Prostate gland (tissue), 2 donors: ENCODE measurements at regions not wholly inside any gene's neighbourhood (a gene's known extent, or its start where the extent isn't known, plus 50 kb on each side); places are given as distances from the start of the nearest gene placed in this dataset.

Experiments
- DNase-seq: peaks from one replicate; pipeline ENCODE4 v3.0.0-alpha.2; 2019; ENCODE audit warnings: low spot score
- H3K27ac ChIP-seq, 2 donors: fragments of 200-600 bp; sonication (generic); 2 replicates each; pipeline ENCODE4 v1.5.1; 2017 to 2019
- H3K27me3 ChIP-seq: fragments of 200-600 bp; sonication (generic); replicated peaks from 2 replicates; pipeline ENCODE4 v1.5.1; 2019; ENCODE audit not compliant: insufficient read depth
- H3K36me3 ChIP-seq, 2 donors: fragments of 200-600 bp; sonication (generic); 1 replicate in 1 of 2; 2 replicates in 1 of 2; pipeline versions ENCODE4 v1.5.1 to v1.8.1; 2017 to 2019
- H3K4me1 ChIP-seq: fragments of 200-600 bp; sonication (generic); replicated peaks from 2 replicates; pipeline ENCODE4 v1.5.1; 2019
- H3K4me3 ChIP-seq, 2 donors: fragments of 200-600 bp; sonication (generic); 2 replicates each; pipeline ENCODE4 v1.5.1; 2017 to 2019
- H3K9me3 ChIP-seq: fragments of 200-600 bp; sonication (generic); 2 replicates; pipeline ENCODE4 v1.5.1; 2017
- CTCF ChIP-seq, 4 experiments: fragments of 200-600 bp in 2 of 4; fragments of 450-650 bp in 2 of 4; sonication (generic) in 2 of 4; IDR thresholded peaks; 1 replicate in 3 of 4; 2 replicates in 1 of 4; pipeline ENCODE4 v1.5.1; 2016 to 2019; ENCODE audit warnings: antibody characterized with exemption in 4 of 4, mild to moderate bottlenecking in 2 of 4, moderate library complexity in 2 of 4
- POLR2A ChIP-seq: fragments of 450-650 bp; IDR thresholded peaks from one replicate; pipeline ENCODE4 v1.6.1; 2016; ENCODE audit warnings: antibody characterized with exemption, mild to moderate bottlenecking
- POLR2AphosphoS5 ChIP-seq: sonication (generic); formaldehyde crosslinking; IDR thresholded peaks from one replicate; pipeline ENCODE4 v1.6.1; 2017; ENCODE audit warnings: antibody characterized with exemption
- WGBS: methylation state at CpG from one replicate; pipeline ENCODE4 v1.1.5; 2018; 5-methylcytosine and 5-hydroxymethylcytosine counted together
- intact Hi-C: fragments of 100-400 bp; cut with DNase I; formaldehyde crosslinking; loops from one replicate; pipeline ENCODE4 v1.14.2; 2022

DNA sequence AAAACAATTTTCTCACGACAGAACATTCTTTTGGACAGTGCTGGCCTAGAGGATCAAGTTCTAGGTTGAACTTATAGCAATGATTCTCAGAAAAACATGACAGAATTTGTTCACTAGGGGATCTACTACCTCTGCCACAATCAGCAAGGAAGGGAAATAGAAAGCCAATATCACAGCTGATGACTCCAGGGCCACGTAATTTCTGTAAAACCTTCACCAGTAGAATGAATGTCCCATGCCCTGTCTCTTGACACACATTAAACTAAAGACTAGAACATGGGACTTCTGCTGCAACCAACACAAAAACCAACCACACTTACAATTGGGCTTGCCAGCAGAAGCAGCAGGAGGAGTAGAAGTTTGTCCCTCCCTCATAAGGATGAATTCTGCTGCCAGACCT is 86.0 kb upstream of the NPFFR2 start:
- Histone ChIP-seq H3K9me3 (no peaks in the 10 kb centered on the region), H3K27me3 (no peaks in the 10 kb centered on the region), H3K27ac (no peak overlapping the region), H3K4me3 (no peak overlapping the region), H3K4me1 (no peaks in the 10 kb centered on the region), H3K36me3 (no peaks in the 10 kb centered on the region)
- no peak for DNase-seq
- no peak for TF ChIP-seq CTCF (IDR thresholded peaks at IDR 0.05)
- TF ChIP-seq POLR2AphosphoS5: no peak
- no peak for TF ChIP-seq POLR2A
- intact Hi-C loops: no loop called here
- 67% methylated on average over 2 of the region's 2 CpGs for whole genome bisulfite sequencing

- TF ChIP-seq CTCF (IDR thresholded peaks at IDR 0.05): no peak
- no peak for TF ChIP-seq POLR2AphosphoS5
- no peak for TF ChIP-seq POLR2A
Measured at GRCh38 chr4:71958978-71959377, 72.8 kb upstream of the NPFFR2 start.

DNA sequence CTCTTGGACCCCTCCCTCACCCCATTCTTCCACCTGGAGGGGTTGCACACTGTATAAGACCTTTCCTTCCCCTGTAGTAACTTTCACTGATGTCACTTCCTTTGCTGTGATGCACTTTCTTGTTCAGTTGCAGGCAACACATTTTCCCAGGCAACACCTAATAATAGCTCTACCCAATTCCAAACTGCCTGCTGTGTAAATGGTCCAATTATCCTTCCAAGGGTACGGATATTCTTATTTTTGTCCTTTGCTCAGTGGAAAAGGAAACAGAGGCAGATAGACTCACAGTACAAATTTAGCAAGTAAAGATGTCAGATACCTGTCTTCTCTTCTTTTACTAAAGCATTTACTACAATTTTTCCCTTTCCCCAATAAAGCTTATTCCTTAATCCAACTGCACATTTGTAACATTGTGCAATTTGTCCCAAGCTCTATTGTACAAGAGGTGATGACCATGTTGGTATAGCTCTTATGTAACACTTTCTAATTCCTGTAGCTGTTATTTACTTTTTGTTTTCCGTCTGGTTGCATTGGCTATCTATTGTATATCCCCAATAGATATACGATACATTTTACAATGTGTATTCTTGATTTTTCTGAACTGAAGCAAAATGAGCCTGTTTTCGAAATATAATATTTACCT is 69.1 kb upstream of the NPFFR2 start:
- DNase-seq: no peak
- no peaks in the 10 kb centered on the region for H3K27me3 ChIP-seq
- H3K27ac ChIP-seq: no peak overlapping the region
- intact Hi-C loops: no loop called here
- H3K36me3 ChIP-seq: no peaks in the 10 kb centered on the region
- H3K4me3 ChIP-seq: no peak overlapping the region
- no peaks in the 10 kb centered on the region for H3K9me3 ChIP-seq
- H3K4me1 ChIP-seq: no peaks in the 10 kb centered on the region
- WGBS: 87% methylated on average over 4 of the region's 4 CpGs
- TF ChIP-seq CTCF (IDR thresholded peaks at IDR 0.05) (no peak), POLR2AphosphoS5 (no peak), POLR2A (no peak)

More at GRCh38 chr4:71958978-71959377, 72.8 kb upstream of the NPFFR2 start:
- H3K9me3 ChIP-seq: no peaks in the 10 kb centered on the region
- no peak overlapping the region for H3K27ac ChIP-seq
- H3K27me3 ChIP-seq: no peaks in the 10 kb centered on the region
- intact Hi-C loops: no loop called here
- WGBS: 72% methylated on average over 2 of the region's 2 CpGs
- no peak overlapping the region for H3K4me3 ChIP-seq
- no peaks in the 10 kb centered on the region for H3K4me1 ChIP-seq
- H3K36me3 ChIP-seq: no peaks in the 10 kb centered on the region
- no peak for DNase-seq

- Histone ChIP-seq H3K27me3 (no peaks in the 10 kb centered on the region), H3K4me1 (no peaks in the 10 kb centered on the region), H3K4me3 (no peak overlapping the region), H3K9me3 (no peaks in the 10 kb centered on the region), H3K27ac (no peak overlapping the region), H3K36me3 (no peaks in the 10 kb centered on the region)
- 62% methylated on average over 4 of the region's 4 CpGs for WGBS
- DNase-seq: no peak
- intact Hi-C loops: no loop called here
- TF ChIP-seq POLR2AphosphoS5: no peak
Measured at GRCh38 chr4:71974681-71975080, 57.1 kb upstream of the NPFFR2 start.

DNA sequence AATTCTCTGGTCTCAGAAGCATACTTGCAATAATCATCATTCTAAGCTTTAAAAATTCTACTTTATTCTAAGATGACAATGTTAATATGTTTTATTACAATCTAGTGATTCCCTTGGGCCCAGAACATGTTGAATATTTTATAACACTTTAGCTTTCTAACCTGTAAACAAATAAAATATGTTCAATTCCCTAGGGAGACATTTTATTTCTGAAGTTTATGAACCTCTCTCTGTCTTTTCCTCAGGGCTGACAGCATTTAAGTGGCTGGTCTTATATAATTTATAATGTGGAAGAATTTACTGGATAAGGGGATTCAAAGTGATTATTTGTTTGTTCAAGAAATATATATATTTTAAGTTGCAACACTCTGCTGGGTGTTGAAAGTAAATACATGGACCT is 55.3 kb upstream of the NPFFR2 start:
- intact Hi-C loops: no loop called here

More for the DNA sequence above, 55.3 kb upstream of the NPFFR2 start:
- H3K36me3 ChIP-seq: no peaks in the 10 kb centered on the region
- H3K4me1 ChIP-seq: no peaks in the 10 kb centered on the region
- no peak for DNase-seq
- H3K27me3 ChIP-seq: no peaks in the 10 kb centered on the region
- no peaks in the 10 kb centered on the region for H3K9me3 ChIP-seq
- TF ChIP-seq POLR2AphosphoS5: no peak
- TF ChIP-seq POLR2A: no peak
- TF ChIP-seq CTCF (IDR thresholded peaks at IDR 0.05): no peak
- no peak overlapping the region for H3K4me3 ChIP-seq
- no peak overlapping the region for H3K27ac ChIP-seq
